NCI-H82 treated with DMSO at 0.1 percent for 48 hours (cell line): ENCODE measurements at regions not wholly inside any gene's neighbourhood (a gene's known extent, or its start where the extent isn't known, plus 50 kb on each side); places are given as distances from the start of the nearest gene placed in this dataset.

ENCODE experiments used
- DNase-seq: peaks from one replicate; lab custom pipeline; 2025; ENCODE audit not compliant: unreplicated experiment; lab: John Stamatoyannopoulos, UW

- DNase-seq = no peak
Observed at GRCh38 chr1:199151634-199152425, 513.0 kb downstream of the PTPRC start.

- no peak for DNase-seq
Observed at GRCh38 chr1:199152676-199153075, 513.8 kb downstream of the PTPRC start.

- DNase-seq = no peak
Observed at GRCh38 chr1:199155166-199156019, 516.6 kb downstream of the PTPRC start.

GRCh38 chr1:199157494-199157893 is 518.7 kb downstream of the PTPRC start:
- DNase-seq = no peak

GRCh38 chr1:199160521-199161318 is 521.9 kb downstream of the PTPRC start:
- DNase-seq = no peak

- no peak for DNase-seq
Observed at GRCh38 chr1:199161319-199161680, 522.5 kb downstream of the PTPRC start.

GRCh38 chr1:199161766-199162303 is 523.0 kb downstream of the PTPRC start:
- DNase-seq = no peak

GRCh38 chr1:199163267-199163666 is 524.4 kb downstream of the PTPRC start:
- DNase-seq = no peak

- DNase-seq = no peak
Observed at GRCh38 chr1:199163670-199164069, 524.8 kb downstream of the PTPRC start.

GRCh38 chr1:199167460-199167859 is 528.6 kb downstream of the PTPRC start:
- DNase-seq = no peak

- DNase-seq = no peak
Observed at GRCh38 chr1:199168888-199169585, 530.2 kb downstream of the PTPRC start.

- no peak for DNase-seq
Observed at GRCh38 chr1:199170711-199171110, 531.9 kb downstream of the PTPRC start.

GRCh38 chr1:199172171-199173124 is 533.6 kb downstream of the PTPRC start:
- no peak for DNase-seq

GRCh38 chr1:199173356-199173755 is 534.5 kb downstream of the PTPRC start:
- no peak for DNase-seq

- no peak for DNase-seq
Observed at GRCh38 chr1:199174336-199174735, 535.5 kb downstream of the PTPRC start.

- no peak for DNase-seq
Observed at GRCh38 chr1:199176713-199177112, 537.9 kb downstream of the PTPRC start.

- no peak for DNase-seq
Observed at GRCh38 chr1:199177241-199177640, 538.4 kb downstream of the PTPRC start.

- no peak for DNase-seq
Observed at GRCh38 chr1:199178646-199179045, 539.8 kb downstream of the PTPRC start.

GRCh38 chr1:199182186-199182843 is 543.5 kb downstream of the PTPRC start:
- no peak for DNase-seq
